ENCODE measurements at regions not wholly inside any gene's neighbourhood (a gene's known extent, or its start where the extent isn't known, plus 50 kb on each side); places are given as distances from the start of the nearest gene placed in this dataset.

DNA sequence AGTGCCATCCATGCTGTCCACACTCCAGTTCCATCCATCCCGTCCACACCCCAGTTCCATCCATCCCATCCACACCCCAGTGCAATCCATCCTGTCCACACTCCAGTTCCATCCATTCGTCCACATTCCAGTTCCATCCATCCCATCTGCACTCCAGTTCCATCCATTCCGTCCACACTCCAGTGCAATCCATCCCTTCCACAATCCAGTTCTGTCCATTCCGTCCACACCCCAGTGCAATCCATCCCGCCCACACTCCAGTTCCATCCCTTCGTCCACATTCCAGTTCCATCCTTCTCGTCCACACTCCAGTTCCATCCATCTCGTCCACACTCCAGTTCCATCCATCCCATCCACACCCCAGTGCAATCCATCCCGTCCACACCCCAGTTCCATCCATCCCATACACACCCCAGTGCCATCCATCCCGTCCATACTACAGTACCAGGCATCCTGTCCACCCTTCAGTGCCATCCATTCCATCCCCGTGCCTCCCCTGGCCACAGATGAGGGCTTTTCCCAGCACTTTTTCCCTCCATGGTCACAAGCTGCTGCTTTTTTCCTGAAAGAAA is 704.0 kb downstream of the BRD1 start:
- no peak for DNase-seq (ENCODE audit: extremely low read depth, low read depth)
- TF ChIP-seq, protein P1, sequence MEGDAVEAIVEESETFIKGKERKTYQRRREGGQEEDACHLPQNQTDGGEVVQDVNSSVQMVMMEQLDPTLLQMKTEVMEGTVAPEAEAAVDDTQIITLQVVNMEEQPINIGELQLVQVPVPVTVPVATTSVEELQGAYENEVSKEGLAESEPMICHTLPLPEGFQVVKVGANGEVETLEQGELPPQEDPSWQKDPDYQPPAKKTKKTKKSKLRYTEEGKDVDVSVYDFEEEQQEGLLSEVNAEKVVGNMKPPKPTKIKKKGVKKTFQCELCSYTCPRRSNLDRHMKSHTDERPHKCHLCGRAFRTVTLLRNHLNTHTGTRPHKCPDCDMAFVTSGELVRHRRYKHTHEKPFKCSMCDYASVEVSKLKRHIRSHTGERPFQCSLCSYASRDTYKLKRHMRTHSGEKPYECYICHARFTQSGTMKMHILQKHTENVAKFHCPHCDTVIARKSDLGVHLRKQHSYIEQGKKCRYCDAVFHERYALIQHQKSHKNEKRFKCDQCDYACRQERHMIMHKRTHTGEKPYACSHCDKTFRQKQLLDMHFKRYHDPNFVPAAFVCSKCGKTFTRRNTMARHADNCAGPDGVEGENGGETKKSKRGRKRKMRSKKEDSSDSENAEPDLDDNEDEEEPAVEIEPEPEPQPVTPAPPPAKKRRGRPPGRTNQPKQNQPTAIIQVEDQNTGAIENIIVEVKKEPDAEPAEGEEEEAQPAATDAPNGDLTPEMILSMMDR (IDR thresholded peaks at IDR 0.05; ENCODE audit: low read depth, low read length) = no peak

DNA sequence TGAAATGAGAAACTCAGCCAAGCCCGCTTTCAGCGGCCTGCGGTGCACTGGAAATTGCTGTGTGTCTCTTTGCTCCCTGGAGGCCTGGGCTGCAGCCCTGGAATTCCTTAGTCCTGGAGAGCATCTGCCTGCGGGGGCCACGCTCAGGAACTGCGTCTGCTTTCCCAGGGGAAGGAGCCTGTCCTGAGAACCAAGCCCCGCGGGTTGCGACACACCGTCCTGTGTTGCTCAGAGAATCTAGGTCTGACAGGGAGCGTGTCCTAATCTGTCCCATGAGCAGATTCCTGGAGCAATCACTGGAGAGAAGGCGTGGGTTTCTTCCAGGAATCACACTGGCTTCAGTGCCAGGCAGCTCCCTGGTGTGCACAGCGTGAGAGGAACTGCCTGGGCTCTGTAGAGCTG is 708.1 kb downstream of the BRD1 start:
- TF ChIP-seq, protein P1 (IDR thresholded peaks at IDR 0.05; ENCODE audit: low read depth, low read length) = no peak
- DNase-seq (ENCODE audit: extremely low read depth, low read depth) = no peak

DNA sequence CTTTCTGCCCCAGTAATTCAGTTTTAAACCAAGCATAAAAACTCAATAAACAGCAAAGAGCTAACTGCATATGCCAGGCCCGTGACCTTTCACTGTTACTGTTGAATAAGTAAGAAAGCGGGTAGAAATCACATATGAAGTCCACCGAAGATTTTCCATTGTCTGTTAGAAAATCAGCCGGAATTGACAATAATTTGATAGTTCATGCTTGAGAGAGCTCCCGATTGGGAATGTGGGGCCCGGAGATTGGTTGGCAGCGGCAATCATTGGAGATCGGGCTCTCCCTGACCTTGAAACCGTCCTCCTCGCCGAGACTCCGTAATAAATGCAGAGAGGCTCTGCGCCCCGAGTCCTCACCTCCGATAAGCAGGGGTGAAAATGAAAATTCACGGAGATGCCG is 709.6 kb downstream of the BRD1 start:
- DNase-seq (ENCODE audit: extremely low read depth, low read depth) = no peak

DNA sequence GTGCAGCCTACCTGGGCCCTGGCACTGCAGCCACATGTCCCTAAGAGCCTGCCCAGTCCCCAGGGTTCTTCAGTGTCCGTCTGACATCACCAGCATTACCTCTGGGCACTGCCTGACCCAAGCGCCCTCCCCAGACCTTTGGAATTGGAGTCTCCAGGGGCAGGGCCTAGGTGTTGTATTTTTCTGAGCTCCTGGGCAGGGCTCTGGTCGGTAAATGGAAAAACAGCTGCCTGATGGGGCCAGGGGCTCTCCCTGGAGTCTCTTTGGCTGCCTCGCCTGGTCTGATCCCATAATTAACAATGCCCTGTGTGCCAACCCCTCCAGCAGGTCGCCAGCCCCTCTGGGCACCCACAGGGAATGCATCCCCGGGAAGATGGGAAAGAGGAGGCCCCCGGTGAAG is 710.2 kb downstream of the BRD1 start:
- TF ChIP-seq, protein P1 (IDR thresholded peaks at IDR 0.05; ENCODE audit: low read depth, low read length) = no peak
- DNase-seq (ENCODE audit: extremely low read depth, low read depth) = no peak

More for the DNA sequence above, 709.6 kb downstream of the BRD1 start:
- TF ChIP-seq, protein P1 (IDR thresholded peaks at IDR 0.05; ENCODE audit: low read depth, low read length) = no peak

DNA sequence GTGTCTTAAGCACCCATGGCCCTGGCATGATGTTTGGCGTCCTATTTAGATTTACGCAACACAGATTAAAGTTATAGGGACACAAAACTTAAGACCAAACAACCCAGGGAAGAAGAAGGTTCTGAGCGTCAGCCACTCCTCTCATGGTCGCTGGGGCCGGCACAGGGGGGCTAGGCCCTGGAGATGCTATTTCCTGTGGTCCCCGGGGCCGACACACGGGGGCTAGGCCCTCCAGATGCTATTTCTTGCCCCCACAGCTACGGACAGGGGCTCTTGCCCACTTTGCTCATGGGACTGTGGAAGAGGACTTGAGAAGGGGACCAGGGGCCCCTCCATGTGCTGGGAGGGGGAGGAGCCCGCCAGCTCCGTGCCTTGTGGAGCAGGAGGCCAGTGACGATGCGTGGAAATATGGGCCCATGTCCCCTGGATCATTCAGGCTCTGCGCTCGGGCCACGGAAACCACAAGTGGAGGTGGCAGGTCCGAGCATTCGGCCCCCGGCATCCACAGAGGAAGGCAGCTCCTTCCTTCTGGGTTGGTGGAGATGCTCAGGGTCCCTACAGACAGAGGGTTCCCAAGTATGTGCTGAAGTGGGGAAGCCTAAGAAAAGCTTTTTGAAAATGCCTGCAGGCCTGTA is 711.1 kb downstream of the BRD1 start:
- TF ChIP-seq, protein P1 (IDR thresholded peaks at IDR 0.05; ENCODE audit: low read depth, low read length) = no peak
- no peak for DNase-seq (ENCODE audit: extremely low read depth, low read depth)

DNA sequence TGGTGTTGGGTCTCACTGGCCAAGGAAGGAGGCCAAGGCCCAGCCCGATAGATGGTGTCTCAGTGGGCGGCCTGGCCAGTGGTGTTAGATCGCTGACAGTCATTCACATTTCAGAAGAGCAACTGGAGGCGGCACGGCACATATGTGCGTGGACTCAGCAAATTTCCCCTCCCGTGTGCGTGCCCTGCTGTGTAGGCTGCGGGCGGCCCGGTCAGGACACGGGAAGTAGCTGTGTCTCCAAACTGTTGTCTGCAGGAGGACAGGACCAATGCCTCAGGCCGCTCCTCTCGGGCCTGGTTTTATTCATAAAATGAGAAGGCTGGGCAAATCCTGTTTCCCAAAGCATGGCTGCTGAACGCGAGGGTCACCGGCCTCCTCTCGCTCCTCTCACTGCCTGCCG is 711.7 kb downstream of the BRD1 start:
- TF ChIP-seq, protein P1 (IDR thresholded peaks at IDR 0.05; ENCODE audit: low read depth, low read length) = no peak

DNA sequence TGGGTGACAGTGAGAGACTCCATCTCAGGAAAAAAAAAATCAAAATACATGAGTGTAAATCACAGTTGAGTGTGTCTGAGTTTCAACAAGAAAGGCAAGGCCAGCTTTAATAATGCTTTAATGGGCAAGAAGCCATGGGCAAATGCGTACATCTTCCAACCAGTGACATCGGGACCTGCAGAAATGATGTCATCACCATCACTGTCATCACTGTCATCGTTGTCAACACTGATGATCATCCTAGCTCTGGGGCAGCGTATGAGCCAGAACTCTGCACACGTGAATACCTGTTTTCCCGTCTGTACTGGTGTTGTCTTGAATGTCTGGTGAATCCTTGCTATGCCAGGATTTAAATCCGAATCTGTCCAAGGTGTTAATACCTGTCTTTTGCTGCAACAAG is 712.5 kb downstream of the BRD1 start:
- TF ChIP-seq, protein P1 (IDR thresholded peaks at IDR 0.05; ENCODE audit: low read depth, low read length) = no peak
- no peak for DNase-seq (ENCODE audit: extremely low read depth, low read depth)

More for the DNA sequence above, 711.7 kb downstream of the BRD1 start:
- DNase-seq (ENCODE audit: extremely low read depth, low read depth) = no peak
